CD4-positive, alpha-beta T cell treated with Interleukin-1 beta for 1 hour (primary cell): ENCODE measurements at regions not wholly inside any gene's neighbourhood (a gene's known extent, or its start where the extent isn't known, plus 50 kb on each side); places are given as distances from the start of the nearest gene placed in this dataset.

Experiments used
- DNase-seq, 2 donors: peaks; one replicate each; pipeline ENCODE4 v3.0.0-alpha.2; 2020 to 2022

- no peak for DNase-seq
Measured at GRCh38 chr3:18035641-18036449, 293.4 kb upstream of the TBC1D5 start.

GRCh38 chr3:18033581-18034108 is 291.2 kb upstream of the TBC1D5 start:
- DNase-seq = no peak

- DNase-seq = no peak
Measured at GRCh38 chr3:18030371-18030870, 288.0 kb upstream of the TBC1D5 start.

- no peak for DNase-seq
Measured at GRCh38 chr3:18027161-18027939, 284.9 kb upstream of the TBC1D5 start.

GRCh38 chr3:18024715-18025114 is 282.3 kb upstream of the TBC1D5 start:
- no peak for DNase-seq

GRCh38 chr3:18019161-18019495 is 276.7 kb upstream of the TBC1D5 start:
- DNase-seq = no peak

- no peak for DNase-seq
Measured at GRCh38 chr3:18018491-18019160, 276.2 kb upstream of the TBC1D5 start.

- DNase-seq = no peak
Measured at GRCh38 chr3:18016366-18016765, 273.9 kb upstream of the TBC1D5 start.

- no peak for DNase-seq
Measured at GRCh38 chr3:18012933-18013332, 270.5 kb upstream of the TBC1D5 start.

- no peak for DNase-seq
Measured at GRCh38 chr3:18012436-18012835, 270.0 kb upstream of the TBC1D5 start.

- no peak for DNase-seq
Measured at GRCh38 chr3:18011387-18011786, 269.0 kb upstream of the TBC1D5 start.

- no peak for DNase-seq
Measured at GRCh38 chr3:18010001-18010400, 267.6 kb upstream of the TBC1D5 start.

GRCh38 chr3:18008706-18009368 is 266.4 kb upstream of the TBC1D5 start:
- no peak for DNase-seq

GRCh38 chr3:18007980-18008379 is 265.5 kb upstream of the TBC1D5 start:
- DNase-seq = no peak

- DNase-seq = no peak
Measured at GRCh38 chr3:17995769-17996168, 253.3 kb upstream of the TBC1D5 start.

- DNase-seq = no peak
Measured at GRCh38 chr3:17994167-17994566, 251.7 kb upstream of the TBC1D5 start.

- no peak for DNase-seq
Measured at GRCh38 chr3:17990390-17990789, 248.0 kb upstream of the TBC1D5 start.

GRCh38 chr3:17986348-17986816 is 244.0 kb upstream of the TBC1D5 start:
- DNase-seq = no peak

- DNase-seq = no peak
Measured at GRCh38 chr3:17985658-17986347, 243.4 kb upstream of the TBC1D5 start.

- DNase-seq = no peak
Measured at GRCh38 chr3:17983106-17983505, 240.7 kb upstream of the TBC1D5 start.

GRCh38 chr3:17982211-17982880 is 239.9 kb upstream of the TBC1D5 start:
- DNase-seq = no peak
